NCI-H2171 treated with DMSO at 0.1 percent for 48 hours (cell line): ENCODE measurements at regions not wholly inside any gene's neighbourhood (a gene's known extent, or its start where the extent isn't known, plus 50 kb on each side); places are given as distances from the start of the nearest gene placed in this dataset.
A peak's percentile ranks its signal among the peaks of the same experiment; 100 is the strongest.

Source experiments
- DNase-seq: peaks from one replicate; lab custom pipeline; 2025; lab: John Stamatoyannopoulos, UW

GRCh38 chr22:27666272-27666997, 135.1 kb downstream of the MN1 start:
- no peak for DNase-seq

- no peak for DNase-seq
Observed at GRCh38 chr22:27667121-27667843, 134.3 kb downstream of the MN1 start.

- peak; percentile 83 for DNase-seq
Observed at GRCh38 chr22:27668828-27669797, 132.4 kb downstream of the MN1 start.

- DNase-seq: no peak
Observed at GRCh38 chr22:27669798-27670599, 131.6 kb downstream of the MN1 start.

- DNase-seq: no peak
Observed at GRCh38 chr22:27670701-27671412, 130.7 kb downstream of the MN1 start.

GRCh38 chr22:27671413-27671935, 130.1 kb downstream of the MN1 start:
- DNase-seq: no peak

- DNase-seq: no peak
Observed at GRCh38 chr22:27672721-27673418, 128.7 kb downstream of the MN1 start.

- no peak for DNase-seq
Observed at GRCh38 chr22:27673839-27674238, 127.7 kb downstream of the MN1 start.

- DNase-seq: no peak
Observed at GRCh38 chr22:27674261-27674923, 127.2 kb downstream of the MN1 start.

GRCh38 chr22:27676545-27677213, 124.9 kb downstream of the MN1 start:
- no peak for DNase-seq

GRCh38 chr22:27677905-27678458, 123.6 kb downstream of the MN1 start:
- DNase-seq: peak; percentile 26

- DNase-seq: no peak
Observed at GRCh38 chr22:27679176-27679575, 122.4 kb downstream of the MN1 start.

- peak; percentile 19 for DNase-seq
Observed at GRCh38 chr22:27679693-27680488, 121.7 kb downstream of the MN1 start.

GRCh38 chr22:27680636-27681035, 120.9 kb downstream of the MN1 start:
- DNase-seq: no peak

GRCh38 chr22:27681037-27681436, 120.5 kb downstream of the MN1 start:
- no peak for DNase-seq

- no peak for DNase-seq
Observed at GRCh38 chr22:27682437-27682836, 119.1 kb downstream of the MN1 start.

GRCh38 chr22:27684901-27685300, 116.7 kb downstream of the MN1 start:
- DNase-seq: no peak

GRCh38 chr22:27685515-27685914, 116.0 kb downstream of the MN1 start:
- DNase-seq: no peak
